ENCODE measurements at regions not wholly inside any gene's neighbourhood (a gene's known extent, or its start where the extent isn't known, plus 50 kb on each side); places are given as distances from the start of the nearest gene placed in this dataset.

DNA sequence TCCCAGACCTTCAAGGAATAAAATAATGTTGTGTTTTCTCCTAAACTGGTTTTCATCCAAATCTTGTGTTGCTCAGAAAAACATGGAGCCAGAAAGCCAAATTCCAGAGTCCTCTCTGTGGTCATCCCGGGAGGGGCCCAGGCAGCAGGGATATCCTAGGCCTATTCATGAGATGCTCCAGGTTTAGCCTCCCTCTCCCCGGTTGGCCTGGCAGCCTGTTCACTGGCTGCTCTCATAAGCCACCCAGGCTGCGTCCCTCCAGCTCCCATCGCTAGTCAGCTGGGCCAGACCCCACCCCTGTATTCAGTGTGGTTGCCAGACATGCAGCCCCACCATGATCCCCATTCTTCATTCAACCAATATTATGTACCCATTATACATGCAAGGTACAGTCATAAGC lies 113.4 kb upstream of the F3 start:
- no peak overlapping the region for H3K4me3 ChIP-seq (ENCODE audit: low read length)
- TF ChIP-seq, protein P1, sequence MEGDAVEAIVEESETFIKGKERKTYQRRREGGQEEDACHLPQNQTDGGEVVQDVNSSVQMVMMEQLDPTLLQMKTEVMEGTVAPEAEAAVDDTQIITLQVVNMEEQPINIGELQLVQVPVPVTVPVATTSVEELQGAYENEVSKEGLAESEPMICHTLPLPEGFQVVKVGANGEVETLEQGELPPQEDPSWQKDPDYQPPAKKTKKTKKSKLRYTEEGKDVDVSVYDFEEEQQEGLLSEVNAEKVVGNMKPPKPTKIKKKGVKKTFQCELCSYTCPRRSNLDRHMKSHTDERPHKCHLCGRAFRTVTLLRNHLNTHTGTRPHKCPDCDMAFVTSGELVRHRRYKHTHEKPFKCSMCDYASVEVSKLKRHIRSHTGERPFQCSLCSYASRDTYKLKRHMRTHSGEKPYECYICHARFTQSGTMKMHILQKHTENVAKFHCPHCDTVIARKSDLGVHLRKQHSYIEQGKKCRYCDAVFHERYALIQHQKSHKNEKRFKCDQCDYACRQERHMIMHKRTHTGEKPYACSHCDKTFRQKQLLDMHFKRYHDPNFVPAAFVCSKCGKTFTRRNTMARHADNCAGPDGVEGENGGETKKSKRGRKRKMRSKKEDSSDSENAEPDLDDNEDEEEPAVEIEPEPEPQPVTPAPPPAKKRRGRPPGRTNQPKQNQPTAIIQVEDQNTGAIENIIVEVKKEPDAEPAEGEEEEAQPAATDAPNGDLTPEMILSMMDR (IDR thresholded peaks at IDR 0.05; ENCODE audit: insufficient read depth, low read depth, low read length, missing control alignments): no peak

DNA sequence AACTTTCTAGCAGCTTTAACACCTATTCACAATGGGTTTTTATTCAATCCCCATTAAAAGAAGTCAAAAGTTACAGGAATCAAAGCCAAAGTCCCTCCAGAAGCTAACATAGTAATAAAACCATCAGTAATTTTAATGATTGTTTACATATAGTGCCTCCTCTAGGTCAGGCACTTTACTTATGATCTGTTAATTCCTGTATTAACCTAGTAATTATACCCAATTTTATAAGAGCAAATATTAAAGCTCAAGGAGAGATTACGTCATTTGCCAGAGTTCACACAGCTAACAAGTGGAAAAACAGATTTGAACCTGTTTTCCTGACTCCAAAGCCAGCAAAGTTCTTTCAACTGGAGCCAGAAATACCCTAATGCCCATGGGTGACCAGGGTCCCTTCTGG lies 112.9 kb upstream of the F3 start:
- DNase-seq (ENCODE audit: low read depth): no peak
- TF ChIP-seq, protein P1 (IDR thresholded peaks at IDR 0.05; ENCODE audit: insufficient read depth, low read depth, low read length, missing control alignments): no peak
- H3K4me3 ChIP-seq (ENCODE audit: low read length): no peak overlapping the region

More for the DNA sequence above, 113.4 kb upstream of the F3 start:
- DNase-seq (ENCODE audit: low read depth): no peak

DNA sequence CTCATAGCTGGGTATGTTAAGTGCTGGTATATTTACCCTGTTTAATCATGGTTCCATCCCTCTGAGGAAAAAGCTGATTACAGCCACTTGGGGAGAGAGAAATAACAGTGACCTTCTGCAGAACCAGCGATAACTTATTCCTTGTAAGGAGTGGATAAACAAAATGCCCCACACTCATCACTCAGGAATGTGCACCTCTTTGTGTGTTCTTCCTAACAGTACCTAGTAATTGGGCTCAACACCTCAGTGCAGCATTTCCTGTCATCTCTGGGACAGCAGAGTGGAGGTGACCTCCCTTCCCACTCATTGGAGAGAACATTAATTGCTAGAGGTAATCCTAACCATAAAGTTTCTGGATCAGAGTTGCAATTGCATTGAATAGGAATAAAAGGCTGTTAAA lies 112.5 kb upstream of the F3 start:
- DNase-seq (ENCODE audit: low read depth): peak; percentile 89
- TF ChIP-seq, protein P1 (IDR thresholded peaks at IDR 0.05; ENCODE audit: insufficient read depth, low read depth, low read length, missing control alignments): no peak
- H3K4me3 ChIP-seq (ENCODE audit: low read length): no peak overlapping the region

DNA sequence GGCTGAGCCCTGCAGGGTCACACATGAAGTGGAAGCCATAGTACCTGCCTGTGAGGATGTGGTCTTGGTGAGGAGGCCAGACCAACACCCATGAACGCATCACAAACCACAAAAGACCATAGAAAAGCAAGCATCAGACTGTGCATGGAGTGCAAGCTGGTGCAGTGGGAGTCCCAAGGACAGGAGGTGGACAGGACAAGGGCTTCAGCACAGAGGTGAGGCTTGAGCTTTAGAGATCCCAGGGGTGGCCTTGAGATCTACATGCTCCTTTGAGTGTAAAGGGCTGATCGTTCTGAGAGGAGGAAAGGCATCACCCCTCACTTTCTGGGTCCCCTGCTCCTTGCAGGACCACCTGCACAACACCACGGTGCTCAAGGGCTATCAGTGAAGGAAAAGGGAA lies 111.9 kb upstream of the F3 start:
- H3K4me3 ChIP-seq (ENCODE audit: low read length): no peak overlapping the region
- DNase-seq (ENCODE audit: low read depth): no peak
- TF ChIP-seq, protein P1 (IDR thresholded peaks at IDR 0.05; ENCODE audit: insufficient read depth, low read depth, low read length, missing control alignments): no peak

DNA sequence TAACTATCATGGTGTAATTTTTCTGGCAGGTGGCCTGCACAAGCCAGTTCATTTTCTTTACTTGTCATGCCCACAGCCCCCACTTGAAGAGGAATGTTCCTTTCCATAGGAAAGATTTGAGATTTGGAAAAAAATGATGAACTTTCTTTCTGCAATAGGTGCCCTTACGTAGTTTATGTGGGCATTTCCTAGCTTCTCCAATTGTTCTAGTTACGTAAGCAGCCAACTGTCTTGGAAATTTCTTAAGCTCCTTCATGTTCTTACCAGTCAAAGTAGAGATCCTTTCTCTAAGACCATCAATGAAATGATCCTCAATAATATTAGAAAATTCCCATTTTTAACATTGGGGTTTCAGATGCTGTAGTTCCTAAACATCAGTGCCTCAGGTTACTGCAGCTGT lies 109.5 kb upstream of the F3 start:
- TF ChIP-seq, protein P1 (IDR thresholded peaks at IDR 0.05; ENCODE audit: insufficient read depth, low read depth, low read length, missing control alignments): no peak
- DNase-seq (ENCODE audit: low read depth): no peak
- no peak overlapping the region for H3K4me3 ChIP-seq (ENCODE audit: low read length)

DNA sequence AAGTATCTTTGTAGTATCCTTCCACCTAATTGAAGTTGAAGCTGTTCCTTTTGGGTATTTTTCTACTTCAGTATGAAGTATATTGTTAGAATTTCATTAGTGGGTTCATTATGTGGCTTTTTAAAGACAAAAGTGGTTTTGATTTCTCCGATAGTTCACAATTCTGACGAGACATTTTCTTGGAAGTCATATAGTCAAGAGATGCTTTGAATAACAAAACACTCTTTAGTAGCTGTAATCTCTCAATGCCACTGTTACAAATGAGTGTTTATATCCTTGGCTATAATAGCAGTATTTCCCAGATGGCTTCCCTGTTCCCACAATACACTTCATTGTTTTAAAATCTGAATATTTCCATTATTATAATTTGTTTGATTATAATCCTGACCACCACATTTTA lies 108.7 kb upstream of the F3 start:
- no peak for DNase-seq (ENCODE audit: low read depth)
- no peak overlapping the region for H3K4me3 ChIP-seq (ENCODE audit: low read length)
- TF ChIP-seq, protein P1 (IDR thresholded peaks at IDR 0.05; ENCODE audit: insufficient read depth, low read depth, low read length, missing control alignments): no peak

DNA sequence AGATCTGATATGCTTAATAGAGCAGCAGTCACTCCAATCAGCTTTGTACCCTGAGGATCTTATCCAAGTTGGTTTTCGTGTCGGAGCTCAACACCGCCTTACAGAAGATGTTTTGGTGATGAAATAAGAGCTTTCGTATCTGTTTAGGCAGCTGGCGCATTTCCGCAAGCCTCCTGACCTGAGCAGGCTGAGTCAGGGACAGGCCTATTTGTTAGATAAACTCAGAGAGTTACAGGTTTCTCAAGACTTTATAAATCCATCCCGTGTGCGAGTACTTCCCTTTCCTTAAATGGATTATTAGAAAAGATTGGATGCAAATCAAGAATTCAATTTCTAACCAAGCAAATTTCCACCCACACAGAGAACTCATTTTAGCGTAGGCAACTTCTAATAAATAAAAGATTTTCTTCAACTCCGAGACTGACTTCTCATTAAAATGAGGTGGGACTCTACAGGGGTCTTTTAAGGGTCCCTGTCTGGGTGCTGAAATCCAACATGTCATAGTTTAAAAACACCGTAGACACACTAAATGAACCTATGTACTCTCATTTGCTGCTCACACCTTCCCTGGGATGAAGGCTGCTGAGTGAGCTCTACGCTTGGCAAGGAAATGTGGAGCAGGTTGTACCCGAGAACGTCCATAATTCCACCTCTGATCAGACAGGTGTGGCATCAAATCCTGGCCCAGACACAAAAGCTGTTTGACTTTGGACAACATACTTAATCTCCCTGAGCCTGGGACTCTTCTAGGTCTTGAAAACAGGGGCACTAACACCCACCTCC lies 106.9 kb upstream of the F3 start:
- TF ChIP-seq, protein P1 (IDR thresholded peaks at IDR 0.05; ENCODE audit: insufficient read depth, low read depth, low read length, missing control alignments): no peak
- peak overlapping the region; percentile 18 for H3K4me3 ChIP-seq (ENCODE audit: low read length)
- DNase-seq (ENCODE audit: low read depth): peak; percentile 99
